Epithelial cell of esophagus (primary cell): ENCODE measurements at regions not wholly inside any gene's neighbourhood (a gene's known extent, or its start where the extent isn't known, plus 50 kb on each side); places are given as distances from the start of the nearest gene placed in this dataset.

Source experiments
- DNase-seq: peaks from one replicate; pipeline ENCODE4 v3.0.0; 2010; ENCODE audit warnings: low read depth
- H3K4me3 ChIP-seq: 2 replicates; pipeline ENCODE4 v1.5.1; 2011; ENCODE audit warnings: mild to moderate bottlenecking, low read length, control low read depth
- CTCF ChIP-seq: IDR thresholded peaks from 2 replicates; pipeline ENCODE4 v1.5.1; 2011; ENCODE audit warnings: low read depth, mild to moderate bottlenecking, low read length, control low read depth, inconsistent platforms; ENCODE audit not compliant: insufficient read depth; ENCODE audit errors: missing control alignments

GRCh38 chr18:53796040-53796729 is 428.3 kb downstream of the MBD2 start:
- peak; percentile 88 for DNase-seq
- no peak overlapping the region for H3K4me3 ChIP-seq
- no peak for TF ChIP-seq CTCF

DNA sequence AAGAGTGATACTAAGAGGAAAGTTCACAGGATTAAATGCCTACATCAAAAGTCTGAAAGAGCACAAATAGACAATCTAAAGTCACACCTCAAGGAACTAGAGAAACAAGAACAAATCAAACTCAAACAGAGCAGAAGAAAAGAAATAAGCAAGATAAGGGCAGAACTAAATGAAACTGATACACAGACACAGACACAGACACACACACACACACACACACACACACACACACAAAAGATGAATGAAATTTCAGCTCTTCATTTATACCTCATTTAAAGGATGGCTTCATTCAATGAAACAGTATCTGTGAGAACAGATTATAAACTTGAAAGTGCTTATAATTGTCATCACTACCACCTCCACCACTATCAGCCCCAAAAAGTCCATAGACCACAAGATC is 428.9 kb downstream of the MBD2 start:
- H3K4me3 ChIP-seq = no peak overlapping the region
- no peak for DNase-seq
- no peak for TF ChIP-seq CTCF

DNA sequence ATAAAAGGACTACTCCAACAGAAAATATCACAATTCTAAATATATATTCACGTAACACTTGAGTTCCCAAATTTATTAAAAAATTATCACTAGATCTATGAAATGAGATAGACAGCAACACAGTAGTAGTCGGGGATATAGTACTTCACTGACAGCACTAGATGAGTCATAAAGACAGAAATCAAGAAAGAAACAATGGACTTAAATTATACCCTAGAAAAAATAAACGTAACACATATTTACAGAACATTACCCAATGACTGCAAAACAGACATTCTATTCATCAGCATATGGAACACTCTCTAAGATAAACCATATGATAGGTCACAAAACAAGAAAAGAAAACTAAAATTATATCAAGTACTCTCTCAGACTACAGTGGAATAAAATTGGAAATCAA is 429.4 kb downstream of the MBD2 start:
- no peak for TF ChIP-seq CTCF
- DNase-seq = peak; percentile 30
- no peak overlapping the region for H3K4me3 ChIP-seq

DNA sequence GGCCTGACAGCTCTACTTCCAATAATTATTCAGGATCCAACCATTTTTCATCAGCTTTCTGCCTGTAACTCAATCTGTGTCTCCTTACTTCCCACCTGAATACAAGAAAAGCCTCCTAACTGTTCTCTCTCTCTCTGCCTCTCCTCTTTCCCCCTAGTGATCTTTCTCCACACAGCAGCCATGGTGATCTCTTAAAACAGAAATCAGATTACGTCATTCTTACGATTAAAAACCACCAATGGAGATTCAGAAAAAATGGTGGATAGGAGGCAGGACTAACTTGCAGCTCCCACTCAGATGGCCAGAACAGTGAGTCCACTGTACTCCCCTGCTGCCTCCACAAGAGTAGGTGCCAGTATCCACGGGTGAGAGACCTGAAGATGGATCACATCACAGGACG is 431.7 kb downstream of the MBD2 start:
- DNase-seq = no peak
- no peak overlapping the region for H3K4me3 ChIP-seq
- no peak for TF ChIP-seq CTCF

DNA sequence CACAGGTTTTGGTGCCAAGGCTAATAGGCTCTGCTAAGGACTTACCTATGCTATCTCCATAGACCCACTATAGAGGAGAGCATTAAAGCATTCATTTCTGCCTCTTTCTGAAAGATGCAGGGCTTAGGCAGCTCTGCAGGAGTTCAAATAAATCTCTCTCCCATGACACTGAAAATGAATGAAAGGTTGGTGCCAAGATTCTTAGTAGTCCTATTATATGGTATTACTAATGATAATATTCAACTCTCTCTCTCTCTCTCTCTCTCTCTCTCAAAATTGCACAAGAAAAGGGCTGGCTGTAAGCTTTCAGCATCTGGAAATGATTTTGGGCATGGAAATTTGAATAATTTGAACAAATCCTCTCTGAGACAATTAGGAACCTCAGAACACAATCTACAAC is 433.7 kb downstream of the MBD2 start:
- DNase-seq = no peak
- no peak overlapping the region for H3K4me3 ChIP-seq
- TF ChIP-seq CTCF = no peak

- no peak for DNase-seq
- no peak overlapping the region for H3K4me3 ChIP-seq
- TF ChIP-seq CTCF = no peak
Observed at GRCh38 chr18:53789376-53790247, 434.9 kb downstream of the MBD2 start.
